Stimulated activated CD4-positive, alpha-beta T cell treated with anti-CD3 and anti-CD28 coated beads, Interleukin-2, amount 100 ng/mL, for 24 hours (primary cell): ENCODE measurements at regions not wholly inside any gene's neighbourhood (a gene's known extent, or its start where the extent isn't known, plus 50 kb on each side); places are given as distances from the start of the nearest gene placed in this dataset.

Experiments used
- DNase-seq, 2 donors: peaks; one replicate each; pipeline ENCODE4 v3.0.0-alpha.2; 2020

DNA sequence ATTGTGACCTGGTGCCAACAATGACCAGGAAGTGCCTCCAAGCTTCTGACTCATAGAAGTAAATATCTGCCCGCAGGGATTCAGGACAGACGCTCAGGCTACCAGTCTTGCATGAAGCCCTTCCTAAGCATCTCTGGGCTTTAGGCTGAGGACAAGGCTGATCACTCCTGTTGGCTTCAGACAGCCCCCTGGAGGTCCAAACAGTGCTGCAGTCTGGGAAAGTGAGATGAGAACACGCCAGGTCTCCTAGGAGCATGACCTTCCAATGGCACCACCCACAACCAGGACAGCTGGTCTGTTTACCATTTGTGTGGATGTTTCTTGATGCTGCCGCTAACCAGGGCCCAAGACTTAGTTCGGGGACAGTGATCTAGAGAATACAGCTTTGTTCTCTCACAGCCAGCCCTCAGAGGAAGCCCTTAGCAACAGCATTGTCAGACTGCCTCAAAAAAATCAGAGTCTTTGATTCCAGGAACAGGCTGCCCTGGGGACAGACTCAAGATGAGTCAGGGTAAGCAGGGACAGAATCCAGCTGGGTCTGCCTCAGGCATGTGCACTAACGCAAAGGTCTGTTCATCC is 111.2 kb downstream of the ZNF280B start:
- DNase-seq, result no peak

GRCh38 chr22:22397875-22398524 is 110.5 kb downstream of the ZNF280B start:
- DNase-seq, result no peak

DNA sequence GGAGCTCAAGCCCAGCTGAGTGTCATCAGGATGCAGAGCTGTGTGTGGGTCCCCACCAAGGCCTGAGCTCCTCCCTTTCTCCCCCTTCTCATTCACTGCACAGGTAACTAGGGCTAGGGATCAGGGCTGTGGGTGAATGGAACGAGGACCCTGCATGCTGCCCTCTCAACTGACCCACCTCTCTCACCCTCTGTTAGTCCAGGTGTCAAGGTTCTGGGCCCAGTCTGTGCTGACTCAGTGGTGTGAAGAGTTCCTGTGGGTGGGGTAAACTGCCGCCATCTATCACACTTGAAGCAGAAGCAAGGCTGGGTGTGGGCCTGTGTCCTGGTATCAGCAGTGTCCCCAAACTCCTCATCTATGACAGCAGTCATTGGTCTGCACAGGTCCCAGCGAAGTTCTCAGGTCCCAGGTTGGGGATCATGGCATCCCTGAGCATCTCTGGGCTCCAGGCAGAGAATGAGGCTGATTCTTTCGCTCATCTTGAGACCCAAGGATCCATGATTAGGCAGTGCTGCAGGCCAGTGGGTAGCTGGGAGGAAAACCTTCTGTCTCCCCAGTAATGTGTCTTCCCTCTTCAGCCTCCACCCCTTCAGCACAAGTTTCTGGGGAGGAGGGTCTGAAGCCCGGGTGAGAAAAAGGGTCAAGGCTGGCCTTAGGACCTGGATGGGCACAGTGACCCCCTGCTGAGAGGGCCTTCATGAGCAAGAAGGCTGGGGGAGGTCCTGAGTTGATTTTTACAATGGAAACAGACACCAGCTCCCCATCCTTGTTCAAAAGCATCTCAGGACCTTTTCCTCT is 109.8 kb downstream of the ZNF280B start:
- DNase-seq, result no peak

DNA sequence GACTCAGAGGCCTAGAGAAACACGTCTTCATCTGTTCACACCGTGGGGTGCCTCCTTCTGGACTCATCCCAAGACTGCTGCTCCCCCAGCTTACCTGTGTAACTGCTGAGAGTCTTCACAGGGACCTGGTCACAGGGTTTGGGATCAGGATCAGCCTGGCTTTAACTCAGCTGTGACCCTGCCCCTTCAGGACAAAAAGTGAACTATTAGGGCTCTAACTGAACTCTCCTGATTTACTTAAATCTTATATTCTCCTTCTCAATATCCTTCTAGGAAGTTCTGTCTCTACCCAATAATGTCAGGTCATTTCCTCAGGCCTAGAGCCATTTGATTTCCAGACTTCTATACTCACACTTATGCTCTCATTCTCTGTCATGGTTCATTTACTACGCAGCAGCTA is 108.4 kb downstream of the ZNF280B start:
- no peak for DNase-seq

DNA sequence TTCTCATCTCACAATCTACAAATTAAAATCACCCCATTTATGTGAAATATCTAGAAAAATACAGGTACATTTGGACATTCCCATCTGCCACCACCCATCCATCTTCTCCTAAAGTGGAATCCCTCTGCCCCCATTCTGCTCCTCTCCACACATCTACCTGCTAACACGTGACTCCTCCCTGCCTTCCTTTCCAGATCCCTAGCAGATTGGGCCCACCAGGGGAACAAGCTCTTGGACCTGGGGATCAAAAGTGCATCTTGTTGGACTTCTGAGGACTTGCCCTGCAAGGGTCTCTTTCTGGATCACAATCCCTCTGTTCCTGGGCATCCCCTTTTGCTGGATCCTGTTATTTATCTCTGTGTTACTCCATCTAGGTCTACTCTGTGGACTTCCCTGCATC is 107.6 kb downstream of the ZNF280B start:
- no peak for DNase-seq

- DNase-seq, result no peak
Observed at GRCh38 chr22:22401381-22401780, 107.2 kb downstream of the ZNF280B start.

DNA sequence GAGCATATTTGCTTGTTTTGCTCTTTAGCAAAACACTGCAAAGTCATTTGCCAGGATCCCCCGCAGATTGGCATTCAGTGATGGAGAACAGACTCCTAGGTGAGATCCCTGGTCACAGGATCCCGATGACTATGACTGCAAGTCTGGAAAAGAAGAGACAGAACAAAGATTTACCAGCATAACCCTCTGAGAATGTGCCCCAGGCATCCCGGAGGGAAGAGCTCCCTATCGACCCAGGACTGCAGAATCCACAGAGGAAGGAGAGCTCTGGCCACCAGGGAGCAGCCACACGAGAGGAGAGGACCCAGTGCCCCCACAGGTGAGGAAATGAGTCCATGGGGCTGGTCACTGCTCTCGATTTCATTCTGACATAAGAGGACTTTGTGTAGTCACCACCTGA is 105.2 kb downstream of the ZNF280B start:
- DNase-seq, result no peak

GRCh38 chr22:22403771-22404170 is 104.8 kb downstream of the ZNF280B start:
- DNase-seq, result no peak

DNA sequence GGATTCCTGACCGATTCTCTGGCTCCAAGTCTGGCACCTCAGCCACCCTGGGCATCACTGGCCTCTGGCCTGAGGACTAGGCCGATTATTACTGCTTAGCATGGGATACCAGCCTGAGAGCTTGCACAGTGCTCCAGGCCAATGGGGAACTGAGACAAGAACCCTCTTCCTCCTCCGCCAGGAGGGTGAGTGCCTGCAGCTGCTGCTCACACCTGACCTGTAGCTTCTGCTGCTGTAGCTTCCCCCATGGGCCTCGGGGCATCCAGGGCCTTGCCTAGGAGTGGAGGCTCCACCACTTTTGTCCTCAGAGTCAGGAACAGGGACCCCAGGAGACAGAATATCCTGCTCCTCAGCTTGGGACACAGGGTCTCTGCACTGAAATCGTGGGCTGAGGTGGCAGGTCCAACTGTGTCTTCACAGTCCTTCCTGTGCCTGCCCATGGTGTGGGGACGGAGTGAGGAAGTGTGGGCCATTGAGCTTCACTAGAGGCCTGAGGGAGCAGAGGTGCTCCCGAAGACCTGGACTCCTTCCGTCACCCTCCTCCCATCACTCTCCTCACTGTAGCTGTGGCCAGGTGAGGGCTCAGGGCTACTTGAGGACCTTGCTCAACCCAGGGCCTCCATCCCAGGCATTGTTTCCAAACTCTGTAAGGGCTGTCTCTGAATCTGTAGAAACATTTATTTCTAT is 103.8 kb downstream of the ZNF280B start:
- no peak for DNase-seq

GRCh38 chr22:22406445-22407027 is 102.0 kb downstream of the ZNF280B start:
- DNase-seq, result no peak

GRCh38 chr22:22407061-22407460 is 101.5 kb downstream of the ZNF280B start:
- DNase-seq, result no peak

DNA sequence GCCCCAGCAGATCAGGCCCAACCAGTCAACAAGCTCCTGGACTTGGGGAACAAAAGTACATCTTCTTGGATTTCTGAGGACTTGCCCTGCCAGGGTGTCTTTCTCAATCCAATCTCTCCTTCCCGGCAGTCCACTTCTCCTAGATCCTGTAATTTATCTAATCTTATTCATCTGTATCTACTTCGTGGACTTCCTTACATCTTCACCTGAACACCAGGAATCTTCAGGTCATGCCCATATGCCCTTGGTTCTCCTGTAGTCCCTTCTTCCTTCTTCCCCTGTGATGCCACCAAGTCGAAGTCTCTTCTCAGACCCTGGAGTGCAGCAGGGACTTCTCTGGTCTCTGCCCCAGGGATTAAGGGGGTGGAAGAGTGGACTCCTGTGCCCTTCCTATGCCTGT is 100.3 kb downstream of the ZNF280B start:
- DNase-seq, result no peak

GRCh38 chr22:22408731-22409696 is 99.5 kb downstream of the ZNF280B start:
- DNase-seq, result no peak

- DNase-seq, result no peak
Observed at GRCh38 chr22:22410121-22410520, 98.4 kb downstream of the ZNF280B start.

GRCh38 chr22:22410677-22411076 is 97.9 kb downstream of the ZNF280B start:
- DNase-seq, result no peak

DNA sequence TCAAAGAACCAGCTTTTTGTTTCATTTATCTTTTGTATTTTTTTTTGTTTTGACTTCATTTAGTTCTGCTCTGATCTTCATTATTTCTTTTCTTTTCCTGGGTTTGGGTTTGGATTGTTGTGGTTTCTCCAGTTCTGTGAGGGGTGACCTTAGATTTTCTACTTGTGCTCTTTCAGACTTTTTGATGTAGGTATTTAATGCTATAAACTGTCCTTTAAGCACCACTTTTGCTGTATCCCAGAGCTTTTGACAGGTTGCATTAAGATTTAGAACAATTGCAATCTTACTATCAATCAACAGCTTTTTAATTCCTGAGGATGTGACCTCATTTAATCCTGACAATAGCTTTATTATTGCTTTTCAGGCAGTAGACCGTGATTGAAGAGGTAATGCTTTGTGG is 94.3 kb downstream of the ZNF280B start:
- DNase-seq, result no peak

DNA sequence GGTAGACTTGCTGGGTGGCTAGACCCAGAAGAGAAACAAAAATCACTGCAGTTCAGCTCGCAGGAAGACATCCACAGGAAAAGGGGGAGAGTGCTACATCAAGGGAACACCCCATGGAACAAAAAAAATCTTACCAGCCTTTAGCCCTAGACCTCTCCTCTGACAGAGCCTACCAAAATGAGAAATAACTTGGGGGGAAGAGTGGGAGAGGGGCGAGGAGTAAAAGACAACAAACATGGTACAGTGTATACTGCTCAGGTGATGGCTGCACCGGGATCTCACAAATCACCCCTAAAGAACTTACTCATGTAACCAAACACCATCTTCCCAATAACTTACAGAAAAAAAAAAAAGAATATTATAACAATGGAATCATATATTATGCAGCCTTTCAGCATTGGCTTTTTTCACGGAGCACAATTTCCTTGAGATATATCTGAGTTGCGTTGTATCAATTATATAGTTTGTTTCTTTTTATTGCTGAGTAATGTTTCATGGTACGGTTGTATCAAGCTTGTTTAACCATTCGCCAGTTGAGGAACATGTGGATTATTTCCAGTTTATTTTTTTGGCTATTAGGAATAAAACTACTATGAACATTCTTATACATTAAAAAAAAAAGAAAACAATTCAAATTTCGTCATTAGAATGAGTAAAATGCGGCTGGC is 90.9 kb downstream of the ZNF280B start:
- DNase-seq, result no peak

- no peak for DNase-seq
Observed at GRCh38 chr22:22418163-22418549, 90.4 kb downstream of the ZNF280B start.

- no peak for DNase-seq
Observed at GRCh38 chr22:22418957-22419356, 89.6 kb downstream of the ZNF280B start.

DNA sequence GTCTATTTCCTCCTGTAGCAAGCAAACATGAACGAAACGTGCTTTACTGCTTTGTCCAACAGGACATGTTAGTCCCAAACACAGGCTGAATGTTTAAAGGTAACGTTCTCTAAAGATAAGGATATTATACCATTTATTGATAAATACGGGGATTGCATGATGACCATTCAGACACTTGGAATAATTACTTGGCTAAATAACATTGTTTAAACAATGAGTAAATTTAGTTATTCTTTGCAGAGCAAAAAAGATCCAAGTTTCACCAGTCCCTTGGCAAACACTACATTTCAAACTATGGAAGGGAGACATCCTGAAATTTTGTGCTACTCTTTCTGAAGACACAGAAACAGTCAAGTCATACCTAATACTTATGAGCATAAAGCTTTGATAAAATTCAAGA is 88.0 kb downstream of the ZNF280B start:
- DNase-seq, result no peak

DNA sequence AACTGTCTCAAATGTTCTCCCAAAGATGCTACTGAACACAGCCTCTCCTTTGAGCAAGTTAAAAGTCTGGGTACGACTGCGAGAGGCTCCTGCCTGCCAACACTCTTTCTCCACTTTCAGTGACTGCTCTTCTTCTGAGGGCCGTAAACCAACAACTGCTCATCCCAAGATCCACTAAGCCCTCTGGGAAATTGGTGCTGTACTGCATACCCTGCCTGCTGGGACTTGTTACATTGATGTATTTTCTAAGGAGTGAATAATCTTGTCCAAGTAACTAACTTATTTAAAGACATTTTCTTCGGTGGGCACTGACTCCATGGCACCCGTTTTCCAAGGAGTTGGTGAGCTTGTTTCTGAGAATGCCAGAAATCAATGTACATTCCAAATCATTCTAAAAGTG is 87.2 kb downstream of the ZNF280B start:
- DNase-seq, result no peak
